KOPT-K1 (cell line): ENCODE measurements at regions not wholly inside any gene's neighbourhood (a gene's known extent, or its start where the extent isn't known, plus 50 kb on each side); places are given as distances from the start of the nearest gene placed in this dataset.
"Not testable (repeated sequence)": the region's sequence is repeated elsewhere in the genome, so short reads cannot be mapped to it uniquely, and the experiment has no call there.

Experiments
- H3K27ac ChIP-seq: fragments of 200-600 bp; sonication (generic); 2 replicates; pipeline ENCODE4 v1.5.1; 2016; ENCODE audit warnings: antibody characterized with exemption, mild to moderate bottlenecking, low read depth, low read length; ENCODE audit not compliant: poor library complexity, severe bottlenecking
- H3K36me3 ChIP-seq: fragments of 200-600 bp; sonication (generic); 2 replicates; pipeline ENCODE4 v1.5.1; 2017; ENCODE audit warnings: antibody characterized with exemption, mild to moderate bottlenecking, low read length, moderate library complexity; ENCODE audit not compliant: insufficient read depth
- H3K9me3 ChIP-seq: fragments of 200-600 bp; sonication (generic); 2 replicates; pipeline ENCODE4 v1.5.1; 2017; ENCODE audit warnings: antibody characterized with exemption, low read length, mild to moderate bottlenecking; ENCODE audit not compliant: insufficient read depth, poor library complexity, severe bottlenecking

DNA sequence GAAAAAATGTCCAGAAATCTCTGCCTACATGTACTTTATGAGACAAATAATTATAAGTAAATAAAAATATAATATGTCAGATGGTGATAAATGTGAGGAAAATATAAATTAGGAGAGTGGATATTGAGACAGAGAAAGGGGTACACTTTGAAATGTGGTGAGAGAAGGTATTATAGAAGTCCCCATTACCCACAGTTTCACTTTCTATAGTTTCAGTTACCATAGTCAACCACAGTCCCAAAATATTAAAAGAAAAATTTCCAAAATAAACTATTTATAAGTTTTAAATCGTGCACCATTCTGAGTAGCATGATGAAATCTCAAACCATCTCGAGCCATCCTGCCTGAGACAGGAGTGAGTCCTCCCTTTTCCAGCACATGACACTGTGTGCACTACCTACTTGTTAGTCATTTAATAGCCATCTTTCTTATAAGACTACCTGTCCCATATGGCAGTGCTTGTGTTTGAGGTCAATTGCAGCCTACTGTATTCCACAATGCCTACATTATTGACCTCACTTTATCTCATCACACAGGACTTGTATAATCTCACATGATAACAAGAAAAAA lies 653.7 kb downstream of the DACH1 start:
- H3K9me3 ChIP-seq = no peaks in the 10 kb centered on the region
- H3K27ac ChIP-seq = no peak overlapping the region
- no peaks in the 10 kb centered on the region for H3K36me3 ChIP-seq

DNA sequence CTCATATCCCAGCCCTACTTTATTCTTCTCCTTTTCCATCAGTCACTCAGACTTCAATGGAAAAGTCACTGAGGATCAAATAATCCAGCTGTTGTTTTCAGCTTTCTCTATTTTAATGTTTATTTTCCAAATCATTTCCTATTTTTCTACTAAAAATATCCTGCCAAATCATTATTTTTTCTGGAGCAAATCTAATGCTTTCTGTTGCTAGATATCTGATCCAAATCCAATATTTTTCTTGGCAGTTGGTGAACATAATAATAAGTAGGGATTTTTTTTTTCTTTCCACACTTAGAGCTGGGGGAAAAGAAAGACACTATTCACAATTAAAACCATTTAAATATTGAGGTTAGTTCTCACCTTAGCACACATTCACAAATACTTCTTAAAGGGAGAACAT lies 656.1 kb downstream of the DACH1 start:
- H3K27ac ChIP-seq = no peak overlapping the region
- no peaks in the 10 kb centered on the region for H3K36me3 ChIP-seq
- no peaks in the 10 kb centered on the region for H3K9me3 ChIP-seq

DNA sequence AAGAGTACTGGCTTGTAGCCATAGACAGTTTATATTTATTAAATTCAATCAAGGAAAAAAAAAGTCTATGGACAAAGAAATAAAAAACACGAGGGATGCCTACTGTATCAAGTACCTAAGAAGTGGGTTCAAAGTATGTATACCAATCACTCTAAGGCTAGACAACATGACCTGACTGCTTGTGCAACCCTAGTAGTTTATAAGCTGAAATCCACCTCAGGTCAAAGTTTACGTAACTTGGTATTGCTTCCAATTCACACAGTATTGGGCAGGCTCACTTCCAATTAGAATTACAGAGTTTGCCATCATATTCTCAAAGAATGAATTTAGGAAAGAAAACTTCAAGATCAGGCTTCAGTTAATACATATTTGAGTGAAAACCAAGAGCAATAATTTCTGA lies 657.8 kb downstream of the DACH1 start:
- Histone ChIP-seq H3K9me3 (no peaks in the 10 kb centered on the region), H3K27ac (no peak overlapping the region), H3K36me3 (no peaks in the 10 kb centered on the region)

DNA sequence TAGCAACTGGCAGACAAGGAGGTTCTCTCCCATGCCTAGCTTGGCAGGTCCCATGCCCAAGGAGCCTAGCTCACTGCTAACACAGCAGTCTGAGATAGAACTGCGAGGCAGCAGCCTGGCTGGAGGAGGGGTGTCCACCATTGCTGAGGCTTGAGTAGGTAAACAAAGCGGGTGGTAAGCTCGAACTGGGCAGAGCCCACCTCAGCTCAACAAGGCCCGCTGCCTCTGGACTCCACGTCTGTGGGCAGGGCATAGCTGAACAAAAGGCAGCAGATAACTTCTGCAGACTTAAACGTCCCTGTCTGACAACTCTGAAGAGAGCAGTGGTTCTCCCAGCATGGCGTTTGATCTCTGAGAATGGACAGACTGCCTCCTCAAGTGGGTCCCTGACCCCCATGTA lies 682.4 kb downstream of the DACH1 start:
- not testable (repeated sequence) for H3K36me3 ChIP-seq, H3K27ac ChIP-seq

DNA sequence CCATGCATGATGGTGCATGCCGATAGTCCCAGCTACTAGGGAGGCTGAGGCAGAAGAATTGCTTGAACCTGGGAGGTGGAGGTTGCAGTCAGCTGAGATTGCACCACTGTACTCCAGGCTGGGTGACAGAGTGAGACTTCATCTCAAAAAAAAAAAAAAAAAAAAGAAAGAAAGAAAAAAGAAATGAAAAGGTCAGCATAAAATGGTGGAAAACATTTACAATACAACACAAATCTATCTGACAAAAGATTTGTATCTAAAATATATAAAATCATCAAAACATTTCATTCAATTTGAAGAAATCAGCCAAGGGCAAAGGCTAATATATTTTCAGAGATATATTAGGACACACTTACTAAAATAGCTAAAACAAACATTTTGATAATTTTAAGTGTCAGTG lies 683.7 kb downstream of the DACH1 start:
- not testable (repeated sequence) for H3K27ac ChIP-seq, H3K36me3 ChIP-seq, H3K9me3 ChIP-seq

More for the DNA sequence above, 682.4 kb downstream of the DACH1 start:
- not testable (repeated sequence) for H3K9me3 ChIP-seq

DNA sequence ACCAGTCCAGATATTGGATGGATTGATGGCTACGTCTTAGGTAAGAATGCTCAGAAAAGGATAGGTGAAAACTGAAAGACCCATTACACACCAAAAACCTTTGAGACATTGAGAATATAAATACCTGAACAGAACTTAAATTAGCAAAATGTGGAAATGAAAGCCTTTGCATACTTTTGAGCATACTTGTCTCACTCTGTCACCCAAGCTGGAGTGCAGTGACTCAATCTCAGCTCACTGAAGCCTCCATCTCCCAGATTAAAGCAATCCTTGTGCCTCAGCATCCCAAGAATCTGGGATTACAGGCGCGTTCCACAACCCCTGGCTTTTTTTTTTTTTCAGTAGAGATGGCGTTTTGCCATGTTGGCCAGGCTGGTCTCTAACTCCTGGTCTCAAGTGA lies 695.3 kb downstream of the DACH1 start:
- H3K27ac ChIP-seq = no peak overlapping the region
- H3K36me3 ChIP-seq = no peaks in the 10 kb centered on the region
- H3K9me3 ChIP-seq = no peaks in the 10 kb centered on the region

DNA sequence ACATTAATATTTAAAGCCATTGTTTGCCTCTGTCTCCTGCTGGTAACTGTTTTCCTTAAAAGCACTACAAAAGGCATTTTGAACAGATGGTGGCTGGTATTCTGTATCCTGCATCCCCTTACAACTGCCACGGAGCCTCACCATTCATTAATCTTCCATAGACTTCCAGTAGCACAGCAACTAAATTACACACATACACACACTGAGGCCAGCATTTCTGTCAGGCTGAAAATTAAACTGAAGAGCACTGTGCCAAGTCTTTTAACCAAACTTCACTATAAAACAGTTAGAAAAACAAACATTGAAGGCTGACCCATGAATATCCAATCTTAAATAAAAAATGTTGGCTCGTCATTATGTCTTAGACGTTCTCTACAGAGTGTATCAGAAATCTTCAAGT lies 697.8 kb downstream of the DACH1 start:
- Histone ChIP-seq H3K36me3 (no peaks in the 10 kb centered on the region), H3K27ac (no peak overlapping the region), H3K9me3 (no peaks in the 10 kb centered on the region)

DNA sequence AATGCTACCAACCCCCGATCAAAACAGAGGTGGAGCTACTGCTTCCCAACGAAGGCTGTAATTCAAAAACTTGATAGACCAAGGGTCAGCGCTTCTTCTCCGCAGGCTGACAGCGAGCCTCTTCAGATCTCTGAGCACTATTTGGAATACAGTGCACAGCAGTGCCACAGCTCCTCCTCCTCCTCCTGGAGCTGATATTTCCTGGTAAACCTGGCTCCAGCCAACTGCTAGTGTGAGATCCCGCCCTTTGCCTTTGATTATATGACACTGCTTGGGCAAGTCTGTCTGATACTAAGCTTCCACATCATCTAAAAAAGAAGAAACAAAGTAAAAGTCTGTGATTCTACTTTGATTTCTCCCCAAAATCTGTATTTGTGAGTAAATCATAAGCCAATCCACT lies 710.5 kb downstream of the DACH1 start:
- no peaks in the 10 kb centered on the region for H3K9me3 ChIP-seq
- H3K27ac ChIP-seq = no peak overlapping the region
- no peaks in the 10 kb centered on the region for H3K36me3 ChIP-seq

DNA sequence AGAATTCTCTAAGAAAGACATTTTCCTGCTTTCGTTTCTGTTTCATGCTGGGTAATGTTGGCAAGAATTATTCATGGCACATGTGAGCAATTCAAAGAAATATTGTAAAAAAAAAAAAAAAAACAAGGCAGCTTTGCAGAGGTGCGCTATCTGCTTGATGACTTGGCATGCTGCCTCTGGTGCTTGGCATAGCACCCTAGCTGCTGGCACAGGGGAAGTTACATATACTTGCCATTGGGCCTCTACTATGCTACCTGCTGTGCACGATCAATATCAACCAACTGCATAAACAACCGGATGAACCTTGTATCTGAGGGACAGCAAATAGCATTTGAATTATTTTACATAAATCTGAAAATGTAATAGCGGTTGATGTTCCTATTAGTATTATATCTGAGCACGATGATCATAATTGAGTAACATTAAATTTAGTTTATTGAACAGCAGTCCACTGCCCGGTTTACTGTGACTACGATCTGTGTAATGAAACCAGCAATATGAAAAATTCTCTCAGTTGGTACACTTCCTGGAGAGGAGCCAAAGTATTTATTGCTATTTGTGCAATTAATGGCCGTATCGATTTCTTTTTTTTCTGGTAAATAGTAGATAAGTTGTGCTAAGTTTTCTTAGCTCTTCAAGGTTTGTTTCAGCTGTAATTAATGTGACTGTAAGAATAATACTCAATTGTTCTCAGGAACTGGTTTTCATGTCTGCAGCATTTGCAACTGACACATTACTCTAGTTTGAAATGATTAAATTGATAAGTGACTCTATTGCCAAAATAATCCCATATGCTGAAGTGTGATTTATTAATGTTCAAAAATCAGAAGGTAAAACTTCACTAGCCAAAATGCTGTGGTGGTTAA lies 717.3 kb downstream of the DACH1 start:
- H3K9me3 ChIP-seq = no peaks in the 10 kb centered on the region
- no peak overlapping the region for H3K27ac ChIP-seq
- no peaks in the 10 kb centered on the region for H3K36me3 ChIP-seq

DNA sequence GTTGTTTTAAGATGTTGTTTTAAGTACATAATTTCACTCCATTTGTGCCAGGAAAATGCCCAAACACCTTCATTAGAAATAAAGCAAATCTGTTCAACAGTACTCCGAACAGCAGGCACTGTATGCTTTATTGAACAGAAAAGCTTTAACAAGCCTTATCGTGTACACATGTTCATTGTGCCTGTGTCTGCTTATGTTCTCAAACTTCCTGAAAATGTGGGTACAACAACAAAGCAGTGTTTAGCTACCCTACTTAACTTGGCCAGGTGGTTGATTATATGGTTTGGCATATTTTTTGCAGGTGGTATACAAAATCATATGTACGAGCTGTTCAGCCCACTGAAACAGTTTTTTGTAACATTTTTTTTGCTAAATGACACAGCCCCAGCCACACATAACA lies 718.0 kb downstream of the DACH1 start:
- no peak overlapping the region for H3K27ac ChIP-seq
- no peaks in the 10 kb centered on the region for H3K9me3 ChIP-seq
- H3K36me3 ChIP-seq = no peaks in the 10 kb centered on the region

DNA sequence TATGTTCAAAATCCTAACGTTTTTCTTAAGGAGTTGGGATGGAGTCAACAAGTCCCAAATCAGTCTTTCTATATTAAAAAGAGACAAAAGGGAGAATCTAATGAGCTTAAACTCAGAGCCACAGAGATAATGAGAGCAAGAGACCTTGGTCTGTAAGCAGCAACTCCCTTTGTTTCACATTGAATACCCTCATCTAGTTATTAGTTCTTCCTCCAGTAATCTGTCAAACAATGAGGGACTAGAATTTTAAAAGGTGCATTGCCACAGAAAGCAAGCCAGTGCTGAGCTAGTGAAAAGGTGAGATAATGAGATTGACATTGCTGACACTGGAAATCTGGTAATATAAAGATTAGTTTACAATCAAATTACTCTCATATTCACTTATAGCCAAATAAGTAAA lies 718.6 kb downstream of the DACH1 start:
- Histone ChIP-seq H3K36me3 (no peaks in the 10 kb centered on the region), H3K27ac (no peak overlapping the region), H3K9me3 (no peaks in the 10 kb centered on the region)

DNA sequence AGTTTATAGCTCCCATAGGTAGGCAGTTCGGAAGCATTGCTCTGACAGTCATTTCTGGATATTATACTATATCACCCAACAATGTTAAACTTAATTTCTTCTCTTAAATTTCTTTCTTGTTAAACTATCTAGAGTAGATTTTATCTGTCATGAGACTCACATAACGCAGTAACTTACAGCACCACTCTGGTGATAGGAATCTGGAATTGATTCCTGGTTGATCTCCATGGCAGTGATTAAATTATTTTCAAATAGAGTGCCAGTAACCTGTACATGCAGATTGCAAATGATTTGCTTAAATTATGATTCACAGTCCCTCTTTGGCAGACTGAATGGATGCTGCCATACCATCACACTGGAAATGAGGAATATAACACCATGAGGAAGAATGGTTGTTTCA lies 722.1 kb downstream of the DACH1 start:
- Histone ChIP-seq H3K27ac (no peak overlapping the region), H3K36me3 (no peaks in the 10 kb centered on the region), H3K9me3 (no peaks in the 10 kb centered on the region)

DNA sequence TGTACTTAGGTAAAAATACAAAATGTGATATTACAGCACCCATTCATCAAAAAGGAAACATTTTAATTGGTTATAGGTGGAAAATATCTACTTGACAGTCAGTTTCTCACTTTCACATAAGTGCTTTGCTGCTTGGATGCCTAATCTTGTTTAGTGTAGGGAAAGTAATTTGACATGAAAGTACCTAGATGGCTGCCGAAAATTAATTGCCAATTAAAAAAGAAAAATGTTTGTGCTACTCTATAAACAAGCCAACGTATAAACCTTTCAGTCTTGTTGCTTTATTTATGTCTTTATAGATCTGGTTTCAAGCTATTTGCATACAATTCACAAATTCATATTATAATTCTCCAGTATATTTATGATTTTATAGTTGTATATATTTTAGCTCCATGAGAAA lies 729.9 kb downstream of the DACH1 start:
- Histone ChIP-seq H3K36me3 (no peaks in the 10 kb centered on the region), H3K9me3 (no peaks in the 10 kb centered on the region), H3K27ac (no peak overlapping the region)

DNA sequence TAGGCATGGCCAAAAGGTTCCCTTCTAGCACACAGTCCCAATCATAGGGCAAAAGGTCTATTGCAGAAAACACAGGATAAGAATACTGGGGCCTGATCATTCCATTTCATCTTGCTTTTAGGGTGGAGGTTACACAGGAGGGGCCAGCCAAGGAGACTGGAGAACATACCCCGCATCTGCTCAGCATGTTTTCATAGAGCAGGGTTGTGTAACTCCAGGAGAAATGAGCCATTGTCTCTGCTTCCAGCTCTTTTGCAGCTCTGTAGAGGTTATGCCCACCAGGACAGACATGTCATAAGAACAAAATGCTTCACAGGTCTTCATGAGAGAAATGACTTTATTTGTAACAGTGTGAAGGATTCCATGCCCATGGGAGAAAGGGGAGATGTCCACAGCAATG lies 742.8 kb downstream of the DACH1 start:
- Histone ChIP-seq H3K36me3 (no peaks in the 10 kb centered on the region), H3K9me3 (no peaks in the 10 kb centered on the region), H3K27ac (no peak overlapping the region)

DNA sequence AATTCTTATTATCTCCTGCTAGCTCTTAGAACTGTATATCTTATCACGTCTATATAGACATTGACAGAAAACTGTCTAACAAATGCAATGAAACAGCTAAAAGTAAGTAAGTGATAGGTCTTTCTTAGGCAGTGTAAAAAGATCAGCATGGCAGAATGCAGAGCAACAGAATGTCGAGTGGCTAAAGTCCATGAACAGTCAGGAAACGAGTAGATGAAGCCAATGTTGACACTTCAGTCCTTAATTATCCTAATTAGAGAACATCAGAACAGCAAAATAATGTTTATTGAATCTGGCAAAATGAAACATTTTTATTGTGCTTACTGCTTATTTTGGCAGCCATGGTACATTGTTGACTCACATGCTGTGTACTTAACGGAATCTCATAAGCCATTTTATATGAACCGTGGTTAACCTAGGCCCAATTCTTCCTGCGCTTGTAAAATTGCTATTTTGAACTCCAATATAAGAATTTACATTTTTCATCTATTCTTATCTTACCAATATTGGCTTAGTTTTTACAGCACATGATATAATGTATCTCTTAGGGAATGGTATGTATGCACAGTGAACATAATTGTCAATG lies 748.1 kb downstream of the DACH1 start:
- Histone ChIP-seq H3K27ac (no peak overlapping the region), H3K36me3 (no peaks in the 10 kb centered on the region)

DNA sequence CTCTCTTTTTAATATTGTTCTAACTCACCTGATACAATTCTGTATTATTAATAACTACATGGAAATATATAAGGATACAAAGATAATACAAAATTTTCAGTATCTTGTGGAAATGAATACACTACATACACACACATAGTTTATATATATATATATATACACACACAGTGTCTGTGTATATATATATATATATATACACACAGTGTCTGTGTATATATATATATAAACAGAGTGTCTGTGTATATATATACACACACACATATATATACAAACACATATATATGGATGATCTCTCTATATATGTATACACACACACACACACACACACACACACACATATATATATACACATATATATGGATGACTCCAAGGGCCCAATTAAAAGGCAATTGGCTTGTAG lies 749.1 kb downstream of the DACH1 start:
- Histone ChIP-seq H3K9me3 (no peaks in the 10 kb centered on the region), H3K27ac (no peak overlapping the region), H3K36me3 (no peaks in the 10 kb centered on the region)

More for the DNA sequence above, 748.1 kb downstream of the DACH1 start:
- H3K9me3 ChIP-seq = no peaks in the 10 kb centered on the region
